HL-60 (cell line): ENCODE measurements at regions not wholly inside any gene's neighbourhood (a gene's known extent, or its start where the extent isn't known, plus 50 kb on each side); places are given as distances from the start of the nearest gene placed in this dataset.

Experiments
- GABPA ChIP-seq: IDR thresholded peaks from 2 replicates; pipeline ENCODE4 v1.6.1; 2012; ENCODE audit warnings: low read depth
- POLR2AphosphoS5 ChIP-seq: IDR thresholded peaks from 2 replicates; pipeline ENCODE4 v1.6.1; 2012; ENCODE audit warnings: low read depth
- SPI1 ChIP-seq: IDR thresholded peaks from 2 replicates; pipeline ENCODE4 v1.6.1; 2012; ENCODE audit warnings: low read depth, mild to moderate bottlenecking, borderline replicate concordance
- TF ChIP-seq, protein P1 (sequence below): IDR thresholded peaks from one replicate; pipeline ENCODE4 v1.5.1; 2011; ENCODE audit warnings: low read length, control low read depth, inconsistent platforms; ENCODE audit not compliant: insufficient read depth

DNA sequence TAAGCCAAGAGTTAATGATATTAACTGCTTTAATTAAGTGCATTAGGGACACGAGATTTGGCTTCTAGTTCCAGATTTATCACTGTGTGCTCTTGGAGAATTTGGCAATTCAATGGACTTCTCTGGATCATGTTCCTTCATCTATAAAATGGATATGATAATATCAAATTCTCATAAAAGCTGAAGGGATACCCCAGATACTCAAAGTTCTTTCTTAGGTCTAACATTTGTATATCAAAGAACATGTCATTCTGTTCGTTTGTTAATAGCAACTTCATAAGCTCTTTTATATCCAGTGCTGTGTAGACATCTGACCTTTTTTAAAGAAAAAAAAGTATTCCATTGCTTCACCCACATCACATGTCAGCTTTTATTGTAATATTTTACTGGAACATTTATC is 54.6 kb upstream of the HDAC9 start:
- TF ChIP-seq, protein P1, sequence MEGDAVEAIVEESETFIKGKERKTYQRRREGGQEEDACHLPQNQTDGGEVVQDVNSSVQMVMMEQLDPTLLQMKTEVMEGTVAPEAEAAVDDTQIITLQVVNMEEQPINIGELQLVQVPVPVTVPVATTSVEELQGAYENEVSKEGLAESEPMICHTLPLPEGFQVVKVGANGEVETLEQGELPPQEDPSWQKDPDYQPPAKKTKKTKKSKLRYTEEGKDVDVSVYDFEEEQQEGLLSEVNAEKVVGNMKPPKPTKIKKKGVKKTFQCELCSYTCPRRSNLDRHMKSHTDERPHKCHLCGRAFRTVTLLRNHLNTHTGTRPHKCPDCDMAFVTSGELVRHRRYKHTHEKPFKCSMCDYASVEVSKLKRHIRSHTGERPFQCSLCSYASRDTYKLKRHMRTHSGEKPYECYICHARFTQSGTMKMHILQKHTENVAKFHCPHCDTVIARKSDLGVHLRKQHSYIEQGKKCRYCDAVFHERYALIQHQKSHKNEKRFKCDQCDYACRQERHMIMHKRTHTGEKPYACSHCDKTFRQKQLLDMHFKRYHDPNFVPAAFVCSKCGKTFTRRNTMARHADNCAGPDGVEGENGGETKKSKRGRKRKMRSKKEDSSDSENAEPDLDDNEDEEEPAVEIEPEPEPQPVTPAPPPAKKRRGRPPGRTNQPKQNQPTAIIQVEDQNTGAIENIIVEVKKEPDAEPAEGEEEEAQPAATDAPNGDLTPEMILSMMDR, result no peak
- TF ChIP-seq POLR2AphosphoS5 (no peak), GABPA (no peak), SPI1 (no peak)
